NCI-H2171 treated with DMSO at 0.1 percent for 48 hours (cell line): ENCODE measurements at regions not wholly inside any gene's neighbourhood (a gene's known extent, or its start where the extent isn't known, plus 50 kb on each side); places are given as distances from the start of the nearest gene placed in this dataset.
"Not testable (repeated sequence)": the region's sequence is repeated elsewhere in the genome, so short reads cannot be mapped to it uniquely, and the experiment has no call there.

Experiments
- DNase-seq: peaks from one replicate; lab custom pipeline; 2025; lab: John Stamatoyannopoulos, UW

- DNase-seq: no peak
These were observed 404.7 kb downstream of the NEBL start for GRCh38 chr10:20492447-20492846.

- no peak for DNase-seq
These were observed 407.1 kb downstream of the NEBL start for GRCh38 chr10:20489961-20490360.

GRCh38 chr10:20486791-20487190 lies 410.3 kb downstream of the NEBL start:
- no peak for DNase-seq

GRCh38 chr10:20485554-20485953 lies 411.6 kb downstream of the NEBL start:
- no peak for DNase-seq

GRCh38 chr10:20481054-20481453 lies 416.1 kb downstream of the NEBL start:
- no peak for DNase-seq

GRCh38 chr10:20480575-20480974 lies 416.5 kb downstream of the NEBL start:
- not testable (repeated sequence) for DNase-seq

GRCh38 chr10:20474064-20474463 lies 423.0 kb downstream of the NEBL start:
- DNase-seq: no peak

GRCh38 chr10:20473023-20473760 lies 423.9 kb downstream of the NEBL start:
- no peak for DNase-seq

- no peak for DNase-seq
These were observed 430.4 kb downstream of the NEBL start for GRCh38 chr10:20466731-20467130.

GRCh38 chr10:20457649-20458048 lies 439.5 kb downstream of the NEBL start:
- DNase-seq: no peak

- no peak for DNase-seq
These were observed 441.3 kb downstream of the NEBL start for GRCh38 chr10:20455774-20456173.

GRCh38 chr10:20454331-20454730 lies 442.8 kb downstream of the NEBL start:
- DNase-seq: no peak

GRCh38 chr10:20446561-20447193 lies 450.4 kb downstream of the NEBL start:
- no peak for DNase-seq

GRCh38 chr10:20443094-20443493 lies 454.0 kb downstream of the NEBL start:
- DNase-seq: no peak

GRCh38 chr10:20429742-20430141 lies 467.4 kb downstream of the NEBL start:
- no peak for DNase-seq

GRCh38 chr10:20427821-20428220 lies 469.3 kb downstream of the NEBL start:
- DNase-seq: no peak

- DNase-seq: no peak
These were observed 478.8 kb downstream of the NEBL start for GRCh38 chr10:20418286-20418685.

- no peak for DNase-seq
These were observed 479.3 kb downstream of the NEBL start for GRCh38 chr10:20417791-20418190.

- DNase-seq: no peak
These were observed 481.4 kb downstream of the NEBL start for GRCh38 chr10:20415684-20416083.

GRCh38 chr10:20407357-20407756 lies 489.8 kb downstream of the NEBL start:
- no peak for DNase-seq

GRCh38 chr10:20406281-20407104 lies 490.6 kb downstream of the NEBL start:
- DNase-seq: no peak

- DNase-seq: no peak
These were observed 491.4 kb downstream of the NEBL start for GRCh38 chr10:20405761-20406160.

GRCh38 chr10:20405050-20405449 lies 492.1 kb downstream of the NEBL start:
- no peak for DNase-seq
